ENCODE measurements at regions not wholly inside any gene's neighbourhood (a gene's known extent, or its start where the extent isn't known, plus 50 kb on each side); places are given as distances from the start of the nearest gene placed in this dataset.
"Not testable (repeated sequence)": the region's sequence is repeated elsewhere in the genome, so short reads cannot be mapped to it uniquely, and the experiment has no call there.

DNA sequence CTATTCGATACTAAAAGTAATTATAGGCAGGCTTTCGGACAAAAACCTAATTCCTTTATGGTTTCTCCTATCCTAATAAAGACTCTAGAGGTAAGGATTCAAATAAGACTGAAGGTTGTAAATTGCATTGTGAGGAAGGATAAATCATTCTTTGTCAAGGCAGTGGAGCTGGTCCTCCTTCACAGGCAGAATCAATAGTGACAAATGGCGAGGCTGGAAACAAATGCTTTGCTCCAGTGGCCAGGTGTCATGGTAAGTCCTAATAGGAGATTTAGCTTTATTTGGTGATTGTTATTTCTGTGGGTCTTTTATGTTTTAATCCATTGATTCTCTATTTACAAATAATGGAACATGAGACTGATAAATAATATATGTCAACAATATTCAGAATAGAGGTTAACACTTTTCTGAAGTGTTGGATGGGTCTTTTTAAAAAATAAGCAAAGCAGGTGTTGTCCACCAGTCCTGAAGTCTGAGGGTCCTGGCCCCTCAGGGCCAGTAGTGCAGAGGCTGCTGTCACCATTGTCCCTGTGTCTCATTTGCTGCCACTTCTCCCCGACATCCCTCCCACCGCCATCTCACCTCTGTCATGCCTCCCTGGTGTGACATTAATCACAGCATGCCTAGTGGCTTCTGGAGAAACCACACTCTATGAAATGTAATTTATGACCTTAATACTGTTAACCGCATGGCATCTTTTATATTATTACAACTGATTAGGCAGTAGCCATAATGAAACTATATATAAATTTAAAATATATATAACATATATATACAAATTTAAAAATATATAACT, 120.9 kb upstream of the MAGI3 start:
- DNase-seq = no peak

DNA sequence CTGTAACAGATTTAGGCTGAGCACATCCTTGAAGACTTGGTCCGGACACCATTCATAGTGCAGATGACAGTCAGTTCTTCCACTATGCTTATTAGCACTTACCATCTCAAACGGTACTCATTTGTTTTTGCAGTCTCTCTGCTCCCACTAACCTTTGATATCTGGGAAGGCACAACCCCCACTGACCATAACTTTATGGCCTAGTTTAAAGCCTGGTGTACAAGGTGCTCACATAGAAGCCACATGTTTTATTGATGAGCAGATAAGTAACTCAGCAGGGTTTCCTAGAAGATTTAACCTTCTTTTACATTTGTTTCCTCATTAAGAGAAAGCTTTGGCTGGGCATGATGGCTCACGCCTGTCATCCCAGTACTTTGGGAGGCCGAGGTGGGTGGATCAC, 119.3 kb upstream of the MAGI3 start:
- DNase-seq = no peak

DNA sequence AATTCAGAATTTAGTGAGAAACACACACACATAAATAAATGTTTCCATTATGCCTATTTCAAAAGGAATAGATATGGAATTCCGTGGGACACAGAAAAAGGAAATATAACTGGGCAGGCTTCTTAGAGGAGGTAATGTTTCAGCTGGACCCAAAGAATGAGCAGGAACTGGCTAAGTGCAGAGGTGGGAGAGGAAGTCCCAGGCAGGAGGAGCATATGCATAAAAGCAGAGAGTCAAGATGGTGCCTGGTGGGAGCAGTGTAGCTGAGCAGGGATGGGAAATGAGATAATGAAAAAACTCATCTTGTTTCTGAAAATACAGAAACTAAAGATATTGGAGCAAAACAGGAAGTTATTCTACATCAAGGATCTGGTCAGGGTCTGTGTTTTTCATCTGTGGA, 115.2 kb upstream of the MAGI3 start:
- no peak for DNase-seq

DNA sequence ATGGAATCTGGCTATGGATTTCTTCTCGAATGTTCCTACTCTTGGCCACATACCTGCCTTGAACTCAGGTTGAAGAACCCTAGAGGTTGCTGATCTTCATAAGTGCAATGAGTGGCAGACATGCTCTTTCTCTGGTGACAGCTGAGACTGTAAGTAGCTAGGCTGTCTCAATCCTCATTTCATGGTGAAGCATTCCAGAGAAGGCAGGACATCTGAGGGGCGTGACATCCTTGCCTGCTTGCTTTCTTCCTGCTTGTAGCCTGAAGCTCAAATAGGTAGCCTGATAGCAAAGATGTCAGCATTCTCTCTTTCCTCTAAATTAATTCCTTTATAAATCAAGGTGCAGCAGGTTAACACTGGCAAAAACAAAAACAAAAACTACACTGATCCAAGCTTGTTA, 114.6 kb upstream of the MAGI3 start:
- no peak for DNase-seq

DNA sequence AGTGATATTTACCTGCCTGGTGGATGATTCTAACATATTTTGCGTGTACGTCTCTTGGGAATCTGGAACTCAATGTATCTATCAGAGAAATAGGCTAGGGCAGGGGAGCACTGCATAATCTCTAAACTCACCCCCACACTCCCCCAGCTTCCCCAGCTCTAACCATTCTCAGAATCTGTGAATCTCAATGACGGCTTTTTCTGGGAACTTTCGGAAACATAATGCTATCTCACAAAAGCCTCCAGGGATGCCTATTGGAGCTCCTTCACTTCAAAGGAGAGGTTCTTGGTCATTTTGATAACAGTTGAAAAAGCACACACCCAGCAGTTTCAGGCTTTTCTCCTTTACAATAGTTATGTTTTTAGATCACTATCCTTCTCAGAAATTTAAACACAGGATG, 113.8 kb upstream of the MAGI3 start:
- DNase-seq = no peak

DNA sequence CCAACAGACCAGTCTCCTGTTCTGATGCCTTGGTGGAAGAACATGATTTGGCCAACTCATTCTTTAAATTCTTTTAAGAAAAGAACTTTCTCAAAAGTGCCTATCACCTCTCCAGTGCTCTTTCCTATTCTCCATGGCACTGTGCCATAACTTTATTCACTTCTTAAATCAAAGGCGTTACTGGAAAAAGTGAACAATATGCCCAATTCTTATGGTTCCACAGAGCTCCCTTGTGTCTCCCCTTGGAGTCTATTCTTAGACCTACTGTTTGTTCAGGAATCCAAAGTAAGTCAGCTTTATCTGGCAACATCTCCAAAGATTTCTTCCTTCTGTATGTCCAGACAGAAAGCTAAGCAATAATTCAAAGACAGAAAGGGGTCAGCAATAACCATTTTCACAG, 111.9 kb upstream of the MAGI3 start:
- no peak for DNase-seq

DNA sequence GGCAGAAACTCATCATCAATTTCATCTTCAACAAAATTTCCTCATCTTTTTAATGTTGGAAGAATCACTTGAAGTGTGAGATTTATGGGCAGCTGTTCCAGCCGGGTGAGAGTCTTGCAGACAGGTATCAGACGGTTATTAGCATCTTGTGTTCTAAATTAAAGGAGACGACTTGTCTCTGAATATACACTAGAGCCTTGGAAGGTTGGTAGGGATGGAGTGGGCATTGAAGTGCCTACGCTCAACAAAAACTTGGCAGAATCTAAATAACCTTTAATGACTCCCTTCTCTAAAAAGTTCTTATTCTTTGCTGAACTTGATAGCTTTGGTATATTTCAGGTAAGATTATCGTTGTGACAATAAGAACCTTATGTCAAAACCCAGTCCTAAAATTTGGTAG, 111.5 kb upstream of the MAGI3 start:
- DNase-seq = no peak

DNA sequence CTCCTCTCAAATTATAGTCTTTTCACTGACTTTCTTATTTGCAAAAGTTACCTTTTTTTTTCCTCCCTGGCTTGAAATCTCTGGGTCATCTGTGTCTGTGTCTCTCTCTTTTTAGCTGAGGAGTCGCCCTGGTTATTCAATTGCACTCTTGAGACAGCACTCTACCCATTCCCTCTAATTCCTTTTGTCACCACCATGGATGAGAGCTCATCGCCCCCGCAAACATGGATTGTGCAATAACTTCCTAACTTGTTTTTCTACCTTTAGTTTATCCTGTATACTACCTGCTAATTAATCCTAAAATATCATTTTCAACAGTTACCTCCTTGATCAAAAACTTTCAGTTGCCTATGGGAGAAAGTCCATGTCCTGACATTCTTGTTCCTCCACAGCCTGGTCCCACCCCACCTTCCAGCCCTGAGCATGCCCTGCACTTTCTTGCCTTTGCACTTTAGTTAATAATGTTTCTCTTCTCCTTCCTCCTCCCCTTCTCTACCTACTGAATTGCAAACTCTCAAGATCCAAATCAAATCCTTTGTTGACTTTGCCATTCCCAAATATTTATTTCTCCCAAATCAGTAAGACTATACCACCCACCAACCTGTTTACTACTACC, 110.4 kb upstream of the MAGI3 start:
- DNase-seq = no peak

DNA sequence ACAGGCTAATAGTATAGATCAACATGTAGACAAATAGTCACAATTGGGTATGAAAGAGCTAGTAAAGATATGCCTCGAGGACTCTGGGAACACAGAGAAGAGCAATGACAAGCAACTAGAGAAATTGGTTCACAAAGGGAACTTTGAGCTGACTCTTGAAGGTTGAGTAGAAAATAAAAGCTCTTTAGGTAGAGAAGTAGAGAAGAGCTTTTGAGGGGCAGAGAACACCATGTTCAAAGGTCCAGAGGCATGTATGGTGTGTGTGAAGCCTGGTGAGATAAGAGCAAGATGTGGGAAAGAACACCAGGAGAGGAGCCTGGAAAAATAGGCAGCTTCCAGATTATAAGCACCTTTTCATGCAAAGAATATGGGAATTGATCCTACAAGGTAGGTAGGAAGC, 109.7 kb upstream of the MAGI3 start:
- DNase-seq = no peak

DNA sequence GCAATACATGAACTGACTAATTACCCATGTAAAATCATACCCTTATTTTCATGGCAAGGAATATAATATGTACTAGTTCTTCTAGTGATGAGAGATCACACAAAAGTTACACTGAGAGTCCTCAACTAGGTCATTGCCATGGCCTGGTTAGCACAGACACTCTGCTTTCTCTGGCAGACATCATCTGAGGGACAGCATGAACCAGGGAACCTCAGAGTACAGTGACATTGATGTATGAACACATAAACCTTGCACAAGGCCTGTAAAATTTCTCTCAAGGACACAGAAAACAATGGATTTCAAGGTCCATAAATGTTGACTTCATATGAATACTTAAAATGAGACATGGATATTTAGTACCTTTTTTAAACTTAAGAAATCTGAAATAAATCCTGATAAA, 108.8 kb upstream of the MAGI3 start:
- no peak for DNase-seq

DNA sequence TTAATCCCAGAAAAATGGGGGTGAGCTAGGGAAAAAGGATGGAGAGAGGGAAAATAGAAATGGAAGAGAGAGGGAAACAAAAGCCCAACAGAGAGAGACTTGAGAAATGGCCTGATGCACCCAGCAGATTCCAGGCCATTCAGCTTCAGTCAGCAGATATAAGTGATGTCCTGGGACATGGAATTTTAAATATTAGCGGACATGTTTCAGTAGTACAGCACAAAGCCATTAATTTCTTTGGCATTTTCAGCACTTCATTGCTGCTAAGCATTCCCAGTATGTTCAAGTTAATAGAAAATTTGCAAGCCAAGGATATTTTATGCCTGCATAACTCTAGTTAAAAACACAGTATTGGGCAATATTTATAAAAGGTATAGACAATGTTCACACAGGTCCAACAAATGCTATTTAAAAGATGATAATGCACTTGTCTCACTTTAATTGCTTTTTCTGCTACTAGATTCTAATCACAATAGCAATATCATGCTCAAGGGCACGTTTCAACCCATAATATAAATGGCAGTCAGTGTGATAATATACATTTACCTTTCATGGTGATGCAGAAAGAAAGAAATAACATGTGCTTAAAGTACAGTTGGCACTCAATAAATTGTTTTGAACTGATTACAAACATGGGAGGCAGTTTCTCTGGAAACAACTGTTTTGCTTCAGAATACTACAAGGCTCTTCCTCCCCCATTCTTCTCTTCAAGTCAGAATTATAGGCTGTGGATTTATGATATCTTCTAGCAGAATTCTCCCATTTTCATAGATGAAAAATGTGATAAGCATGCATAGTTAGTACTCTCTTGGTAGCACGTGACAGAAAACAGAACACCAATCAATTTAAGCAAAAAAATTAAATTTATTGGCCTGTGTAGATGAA, 108.1 kb upstream of the MAGI3 start:
- DNase-seq = no peak

DNA sequence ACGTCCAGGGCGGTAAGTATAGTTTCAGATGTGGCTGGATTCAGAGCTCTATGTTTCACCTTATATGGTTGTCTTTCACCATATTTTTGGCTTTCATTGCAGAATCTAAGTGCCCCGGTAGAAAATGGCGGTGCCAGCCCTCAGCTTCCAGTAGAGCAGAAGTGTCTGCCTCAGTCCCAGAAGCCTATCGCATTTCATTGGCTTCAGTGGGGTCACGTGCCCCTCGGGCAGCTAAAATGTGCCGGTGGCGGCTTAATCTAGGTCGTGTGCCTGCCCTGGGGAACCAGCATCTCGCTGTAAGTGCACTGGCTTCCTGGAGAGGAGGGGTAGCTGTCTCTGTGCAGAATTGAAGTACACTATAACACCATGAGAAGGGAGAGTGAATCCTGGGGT, 107.4 kb upstream of the MAGI3 start:
- DNase-seq = no peak

DNA sequence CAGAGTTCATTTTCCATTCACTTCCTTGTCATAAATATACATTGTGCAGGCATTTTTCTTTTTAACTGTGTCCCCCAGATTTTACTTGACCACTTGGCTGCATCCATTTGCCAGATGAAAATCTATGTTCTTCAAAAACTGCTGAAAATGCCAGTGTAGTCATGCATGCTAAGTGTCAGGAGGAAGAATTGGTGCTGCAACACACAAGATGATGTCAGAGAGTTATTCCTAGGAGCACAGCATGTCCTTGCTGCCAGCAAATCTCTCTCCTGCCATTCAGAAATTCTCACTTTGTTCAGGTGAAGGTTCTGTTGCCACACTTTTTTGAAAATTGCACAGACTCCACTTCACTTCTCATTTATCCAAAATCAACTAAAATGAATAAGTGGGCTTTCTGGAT, 106.4 kb upstream of the MAGI3 start:
- peak; percentile 38 for DNase-seq

DNA sequence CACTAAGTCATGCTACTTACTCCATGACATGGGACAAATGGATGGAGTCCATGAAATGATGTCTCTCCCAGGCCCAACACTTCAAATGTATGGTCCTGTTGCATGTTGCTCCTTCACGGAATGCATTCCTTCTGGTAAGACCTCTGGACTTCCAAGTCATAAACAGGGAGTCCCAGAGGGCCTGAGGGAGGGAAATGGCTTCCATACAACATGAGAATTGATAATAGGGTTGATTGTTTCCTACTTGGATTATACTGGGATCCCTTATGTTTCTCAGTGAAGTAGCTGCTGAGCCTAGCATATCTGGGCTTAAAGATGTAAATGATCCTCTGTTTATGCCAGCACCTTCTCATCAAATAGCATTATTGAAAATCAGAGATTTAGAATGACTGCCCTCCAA, 104.2 kb upstream of the MAGI3 start:
- DNase-seq = no peak

DNA sequence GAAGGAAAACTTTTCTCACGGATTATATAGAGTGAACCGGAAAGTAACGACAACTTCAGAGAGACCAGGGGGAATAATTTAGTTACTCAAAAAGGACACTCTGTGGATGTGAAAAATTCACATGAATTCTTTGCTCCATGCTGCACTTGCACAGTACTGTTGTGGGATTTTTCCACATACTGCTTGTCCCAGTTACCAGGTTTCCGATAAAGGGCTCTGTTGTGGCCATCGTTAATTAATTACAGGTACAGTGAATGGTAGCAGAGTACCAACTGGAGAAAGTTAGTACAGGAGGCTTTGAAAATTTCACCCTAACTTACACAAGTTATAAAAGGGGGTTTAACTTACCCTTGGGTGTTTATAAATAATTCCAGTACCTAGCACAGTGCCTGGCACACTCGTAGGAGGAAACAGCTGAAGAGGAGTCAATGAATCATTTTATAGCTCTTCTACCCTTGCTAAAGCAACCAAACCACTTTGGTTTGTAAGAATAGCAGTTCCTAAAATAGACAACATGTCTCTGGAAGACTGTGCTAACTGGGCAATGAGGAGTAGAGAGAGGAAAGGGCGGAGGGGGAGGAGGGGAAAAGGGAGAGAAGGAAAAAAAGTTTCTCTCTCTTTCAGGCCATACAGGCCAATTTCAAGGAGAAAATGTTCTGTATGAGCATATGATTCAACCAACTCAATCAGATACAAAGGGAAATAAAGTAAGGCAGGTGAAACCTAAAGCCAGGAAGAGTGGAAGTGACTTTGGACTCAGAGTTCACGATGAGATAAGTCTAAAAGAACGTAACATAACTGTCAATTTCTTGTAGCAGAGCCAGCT, 98.3 kb upstream of the MAGI3 start:
- no peak for DNase-seq

DNA sequence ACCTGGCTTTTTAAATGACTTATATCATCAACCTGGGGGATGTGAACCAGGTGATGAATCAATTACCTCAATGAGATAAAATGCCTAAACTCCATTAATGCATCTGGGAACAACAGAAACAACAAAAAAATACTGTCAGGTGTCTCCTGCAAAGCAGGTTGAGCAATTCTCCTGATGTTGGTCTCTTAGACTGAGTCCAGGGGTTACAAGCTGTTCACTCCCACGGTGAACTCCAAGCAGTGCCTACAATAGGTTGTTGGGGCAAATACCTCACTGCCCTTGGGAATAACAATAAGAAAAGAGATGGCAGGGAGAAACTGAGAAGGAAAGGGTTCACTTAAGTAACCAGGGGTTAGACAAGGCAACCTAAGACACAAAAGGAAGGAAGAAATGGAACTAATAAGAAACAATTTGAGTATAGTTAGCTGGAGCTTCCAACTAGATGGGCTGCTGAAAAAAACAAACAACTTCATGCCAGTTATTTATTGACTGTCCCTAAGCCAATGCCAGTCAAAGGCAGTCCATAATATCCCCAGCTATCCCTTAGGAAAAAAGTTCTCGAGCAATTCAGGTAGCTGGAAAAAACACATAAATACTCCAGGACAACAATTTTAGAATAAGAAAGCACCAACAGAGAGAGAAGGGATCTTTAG, 97.6 kb upstream of the MAGI3 start:
- DNase-seq = no peak

DNA sequence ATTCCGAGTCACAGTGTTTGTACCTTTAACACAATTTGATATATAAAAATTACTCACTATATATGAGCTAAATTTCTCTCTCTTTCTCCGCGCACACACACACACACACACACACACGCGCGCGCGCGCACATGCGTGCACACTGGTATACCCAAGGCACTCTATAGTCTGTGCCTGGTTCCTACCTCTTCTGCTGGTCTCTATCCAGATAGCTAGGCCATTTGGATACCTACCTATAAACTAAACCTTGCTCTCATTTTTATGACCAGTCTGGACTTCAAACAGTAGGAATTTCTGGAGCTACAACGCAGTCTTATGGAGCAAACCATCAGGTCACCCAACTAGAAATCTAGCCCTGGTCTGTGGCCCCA, 97.1 kb upstream of the MAGI3 start:
- no peak for DNase-seq

DNA sequence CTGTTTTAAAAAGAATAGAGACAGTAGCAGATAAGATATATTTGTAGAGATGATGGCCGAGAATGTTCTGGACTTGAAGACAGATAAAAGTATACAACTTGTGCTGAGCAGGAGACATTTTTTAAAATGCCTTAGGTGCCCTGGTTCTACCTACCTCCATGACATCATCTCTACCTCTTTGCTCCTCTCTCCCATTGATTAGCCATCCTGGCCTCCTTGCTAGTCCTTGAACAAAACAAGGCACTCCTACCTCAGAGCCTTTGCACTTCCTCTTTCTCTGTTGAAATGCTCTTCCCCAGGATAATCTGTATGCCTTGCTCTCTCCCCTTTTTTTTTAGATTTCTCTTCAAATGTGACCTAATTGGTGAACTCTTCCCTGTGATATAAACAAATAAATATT, 92.6 kb upstream of the MAGI3 start:
- no peak for DNase-seq

DNA sequence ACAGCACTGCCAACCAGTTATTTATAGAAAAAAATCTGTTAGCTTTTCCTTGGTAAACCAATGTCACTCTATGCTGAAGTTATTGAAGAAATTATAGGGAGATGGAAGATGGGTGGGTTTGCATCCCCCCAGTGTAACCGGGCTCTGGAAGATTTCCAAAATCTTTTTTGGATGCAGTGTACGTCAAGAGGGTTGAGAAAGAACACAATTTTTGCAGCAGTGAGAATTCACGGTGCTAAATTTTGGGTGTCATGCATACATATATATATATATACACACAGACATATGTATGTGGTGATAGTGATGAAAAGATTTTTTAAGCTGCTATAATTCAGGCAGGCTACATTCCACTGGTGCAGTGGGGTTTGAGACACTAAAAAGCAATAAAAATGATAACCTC, 91.4 kb upstream of the MAGI3 start:
- DNase-seq = no peak

DNA sequence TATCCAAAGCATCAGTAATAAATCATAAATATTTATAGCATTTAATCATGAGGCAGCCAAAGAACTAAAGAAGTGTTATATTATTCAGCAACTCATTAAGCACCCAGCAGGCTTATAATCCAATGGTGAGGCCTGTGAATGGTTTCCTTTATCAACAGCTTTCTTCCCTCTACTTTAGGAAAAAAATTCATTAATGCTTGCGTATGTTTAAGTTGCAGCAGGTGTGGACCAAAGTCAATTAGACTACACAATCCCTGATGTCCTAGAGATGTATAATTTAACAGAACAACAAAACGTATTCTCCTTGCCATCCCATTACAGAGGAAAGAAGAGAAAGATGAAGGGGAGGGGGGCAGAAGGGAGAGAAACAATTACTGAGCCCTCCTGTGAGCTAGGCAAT, 87.7 kb upstream of the MAGI3 start:
- no peak for DNase-seq

DNA sequence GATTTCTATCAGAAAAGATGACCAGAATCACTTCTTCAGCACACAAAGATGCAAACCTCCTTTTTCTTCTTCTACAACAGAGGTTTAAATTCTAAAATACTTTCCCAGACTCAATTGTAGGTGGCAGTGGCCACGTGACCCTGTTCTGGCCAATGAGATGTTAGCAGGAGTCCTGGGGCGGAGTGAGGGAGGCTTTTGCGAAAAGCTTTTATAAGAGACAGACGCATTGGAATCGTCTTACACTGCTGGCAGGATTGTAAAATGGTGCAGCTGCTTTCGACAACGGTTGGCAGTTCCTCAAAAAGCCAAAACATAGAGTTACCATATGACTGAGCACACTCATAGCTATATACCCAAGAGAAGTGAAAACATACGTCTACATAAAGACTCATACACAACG, 87.0 kb upstream of the MAGI3 start:
- DNase-seq = no peak

DNA sequence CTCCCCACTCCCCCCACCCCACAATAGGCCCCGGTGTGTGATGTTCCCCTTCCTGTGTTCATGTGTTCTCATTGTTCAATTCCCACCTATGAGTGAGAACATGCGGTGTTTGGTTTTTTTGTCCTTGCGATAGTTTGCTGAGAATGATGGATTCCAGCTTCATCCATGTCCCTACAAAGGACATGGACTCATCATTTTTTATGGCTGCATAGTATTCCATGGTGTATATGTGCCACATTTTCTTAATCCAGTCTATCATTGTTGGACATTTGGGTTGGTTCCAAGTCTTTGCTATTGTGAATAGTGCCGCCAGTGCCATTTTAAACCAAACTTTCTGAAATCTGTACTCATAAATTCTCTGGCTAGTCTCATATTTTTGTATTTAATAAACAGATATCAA, 85.3 kb upstream of the MAGI3 start:
- DNase-seq = not testable (repeated sequence)

Measured in kidney glomerular epithelial cell (primary cell).